Tibial nerve (tissue), 4 donors: ENCODE measurements at regions not wholly inside any gene's neighbourhood (a gene's known extent, or its start where the extent isn't known, plus 50 kb on each side); places are given as distances from the start of the nearest gene placed in this dataset.
"Not testable (repeated sequence)": the region's sequence is repeated elsewhere in the genome, so short reads cannot be mapped to it uniquely, and the experiment has no call there.

ENCODE experiments used
- DNase-seq, 2 donors: peaks; one replicate each; pipeline ENCODE4 v3.0.0-alpha.2; 2019; ENCODE audit warnings: low spot score in 2 of 2
- H3K27ac ChIP-seq, 4 donors: fragments of 200-600 bp; sonication (generic) in 3 of 4; one replicate each; pipeline ENCODE4 v1.5.1; 2017 to 2019; ENCODE audit warnings: mild to moderate bottlenecking in 1 of 4
- H3K27me3 ChIP-seq, 2 donors: fragments of 200-600 bp; sonication (generic) in 1 of 2; one replicate each; pipeline versions ENCODE4 v1.5.1 to v1.6.0; 2017 to 2019
- H3K36me3 ChIP-seq, 3 donors: fragments of 200-600 bp; sonication (generic); one replicate each; pipeline ENCODE4 v1.5.1; 2018 to 2019
- H3K4me1 ChIP-seq, 4 donors: fragments of 200-600 bp; sonication (generic) in 3 of 4; one replicate each; pipeline ENCODE4 v1.5.1; 2017 to 2019
- H3K4me3 ChIP-seq, 4 donors: fragments of 200-600 bp; sonication (generic) in 3 of 4; one replicate each; pipeline ENCODE4 v1.5.1; 2017 to 2019; ENCODE audit warnings: mild to moderate bottlenecking in 1 of 4, moderate library complexity in 1 of 4
- H3K9me3 ChIP-seq, 4 donors: fragments of 200-600 bp; sonication (generic) in 3 of 4; one replicate each; pipeline ENCODE4 v1.5.1; 2017 to 2019
- EP300 ChIP-seq, 2 donors: sonication (generic); formaldehyde crosslinking; IDR thresholded peaks; one replicate each; pipeline ENCODE4 v1.6.1; 2017; ENCODE audit warnings: antibody characterized with exemption in 2 of 2, mild to moderate bottlenecking in 1 of 2
- POLR2A ChIP-seq, 2 donors: fragments of 450-650 bp; IDR thresholded peaks; one replicate each; pipeline ENCODE4 v1.6.1; 2017; ENCODE audit warnings: antibody characterized with exemption in 2 of 2, mild to moderate bottlenecking in 2 of 2, moderate library complexity in 2 of 2
- WGBS, 2 donors: methylation state at CpG; one replicate each; pipeline ENCODE4 v1.1.5; 2018; 5-methylcytosine and 5-hydroxymethylcytosine counted together
- TF ChIP-seq, protein P1 (sequence below), 5 experiments: fragments of 200-600 bp in 3 of 5; fragments of 450-650 bp in 2 of 5; sonication (generic) in 3 of 5; IDR thresholded peaks; one replicate each; pipeline ENCODE4 v1.5.1; 2016 to 2019; ENCODE audit warnings: antibody characterized with exemption in 5 of 5, mild to moderate bottlenecking in 3 of 5, moderate library complexity in 2 of 5

- no peaks in the 10 kb centered on the region for H3K9me3 ChIP-seq
- no peak overlapping the region for H3K4me3 ChIP-seq
- no peaks in the 10 kb centered on the region for H3K4me1 ChIP-seq
- WGBS, 2 donors, result 60 to 70% methylated on average over 2 of the region's 2 CpGs
- H3K27ac ChIP-seq, result no peak overlapping the region
- H3K36me3 ChIP-seq, result no peaks in the 10 kb centered on the region
- TF ChIP-seq, protein P1, sequence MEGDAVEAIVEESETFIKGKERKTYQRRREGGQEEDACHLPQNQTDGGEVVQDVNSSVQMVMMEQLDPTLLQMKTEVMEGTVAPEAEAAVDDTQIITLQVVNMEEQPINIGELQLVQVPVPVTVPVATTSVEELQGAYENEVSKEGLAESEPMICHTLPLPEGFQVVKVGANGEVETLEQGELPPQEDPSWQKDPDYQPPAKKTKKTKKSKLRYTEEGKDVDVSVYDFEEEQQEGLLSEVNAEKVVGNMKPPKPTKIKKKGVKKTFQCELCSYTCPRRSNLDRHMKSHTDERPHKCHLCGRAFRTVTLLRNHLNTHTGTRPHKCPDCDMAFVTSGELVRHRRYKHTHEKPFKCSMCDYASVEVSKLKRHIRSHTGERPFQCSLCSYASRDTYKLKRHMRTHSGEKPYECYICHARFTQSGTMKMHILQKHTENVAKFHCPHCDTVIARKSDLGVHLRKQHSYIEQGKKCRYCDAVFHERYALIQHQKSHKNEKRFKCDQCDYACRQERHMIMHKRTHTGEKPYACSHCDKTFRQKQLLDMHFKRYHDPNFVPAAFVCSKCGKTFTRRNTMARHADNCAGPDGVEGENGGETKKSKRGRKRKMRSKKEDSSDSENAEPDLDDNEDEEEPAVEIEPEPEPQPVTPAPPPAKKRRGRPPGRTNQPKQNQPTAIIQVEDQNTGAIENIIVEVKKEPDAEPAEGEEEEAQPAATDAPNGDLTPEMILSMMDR (IDR thresholded peaks at IDR 0.05), result no peak
- TF ChIP-seq EP300 (IDR thresholded peaks at IDR 0.05) (no peak), POLR2A (IDR thresholded peaks at IDR 0.05) (no peak)
- H3K27me3 ChIP-seq, result no peaks in the 10 kb centered on the region
- no peak for DNase-seq
Measured at GRCh38 chr12:89062996-89063395, 289.3 kb downstream of the DUSP6 start.

- WGBS, 2 donors, result 36 to 46% methylated on average over 9 of the region's 9 CpGs
- no peaks in the 10 kb centered on the region for H3K9me3 ChIP-seq
- no peaks in the 10 kb centered on the region for H3K36me3 ChIP-seq
- H3K27ac ChIP-seq, result no peak overlapping the region
- DNase-seq, result no peak
- TF ChIP-seq EP300 (IDR thresholded peaks at IDR 0.05) (no peak), POLR2A (IDR thresholded peaks at IDR 0.05) (no peak)
- TF ChIP-seq, protein P1 (IDR thresholded peaks at IDR 0.05), result no peak
- H3K4me3 ChIP-seq, result no peak overlapping the region
- H3K27me3 ChIP-seq, result no peaks in the 10 kb centered on the region
- H3K4me1 ChIP-seq, result no peaks in the 10 kb centered on the region
Measured at GRCh38 chr12:89059721-89060541, 292.4 kb downstream of the DUSP6 start.

GRCh38 chr12:89059056-89059455 lies 293.2 kb downstream of the DUSP6 start:
- TF ChIP-seq POLR2A (IDR thresholded peaks at IDR 0.05), result no peak
- TF ChIP-seq, protein P1 (IDR thresholded peaks at IDR 0.05), result no peak
- no peak for TF ChIP-seq EP300 (IDR thresholded peaks at IDR 0.05)
- no peak for DNase-seq
- Histone ChIP-seq H3K4me3 (no peak overlapping the region), H3K27ac (no peak overlapping the region), H3K9me3 (no peaks in the 10 kb centered on the region), H3K4me1 (no peaks in the 10 kb centered on the region), H3K27me3 (no peaks in the 10 kb centered on the region), H3K36me3 (no peaks in the 10 kb centered on the region)
- 65 to 68% methylated on average over 3 of the region's 3 CpGs for WGBS, 2 donors

DNA sequence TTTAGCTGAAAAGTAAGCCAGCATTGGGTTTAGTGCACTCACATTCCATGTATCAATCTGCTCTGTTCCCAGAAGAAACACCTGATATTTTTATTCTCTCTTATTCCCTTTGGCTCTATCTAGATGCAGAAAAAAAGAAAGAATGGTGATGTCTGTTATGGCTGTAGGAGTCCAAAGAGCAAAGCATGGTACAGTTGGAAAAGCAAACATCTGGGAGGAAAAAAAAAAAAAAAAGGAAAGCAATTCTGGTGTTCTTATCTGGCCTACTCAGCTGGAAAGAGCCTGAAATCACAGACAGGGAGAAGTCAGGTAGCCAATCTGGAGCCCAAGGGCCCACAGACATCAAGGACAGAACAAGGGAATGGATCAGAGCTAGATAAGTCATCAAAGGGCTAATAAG lies 293.9 kb downstream of the DUSP6 start:
- Histone ChIP-seq H3K4me3 (no peak overlapping the region), H3K27ac (no peak overlapping the region), H3K27me3 (no peaks in the 10 kb centered on the region), H3K9me3 (no peaks in the 10 kb centered on the region), H3K4me1 (no peaks in the 10 kb centered on the region), H3K36me3 (no peaks in the 10 kb centered on the region)
- TF ChIP-seq, protein P1 (IDR thresholded peaks at IDR 0.05), result no peak
- TF ChIP-seq POLR2A (IDR thresholded peaks at IDR 0.05) (no peak), EP300 (IDR thresholded peaks at IDR 0.05) (no peak)
- DNase-seq, result no peak

- 69 to 77% methylated on average over 4 of the region's 4 CpGs for WGBS, 2 donors
- not testable (repeated sequence) for H3K27ac ChIP-seq, H3K4me1 ChIP-seq, H3K27me3 ChIP-seq, H3K4me3 ChIP-seq, H3K36me3 ChIP-seq, H3K9me3 ChIP-seq, DNase-seq
Measured at GRCh38 chr12:89053817-89054216, 298.5 kb downstream of the DUSP6 start.
